ENCODE measurements at regions not wholly inside any gene's neighbourhood (a gene's known extent, or its start where the extent isn't known, plus 50 kb on each side); places are given as distances from the start of the nearest gene placed in this dataset.

- no peak overlapping the region for H3K4me3 Mint-ChIP-seq
- H3K9me3 Mint-ChIP-seq = no peaks in the 10 kb centered on the region
- no peak overlapping the region for H3K27ac Mint-ChIP-seq
- no peaks in the 10 kb centered on the region for H3K36me3 Mint-ChIP-seq
- H3K4me1 Mint-ChIP-seq = no peaks in the 10 kb centered on the region
- TF ChIP-seq CTCF (IDR thresholded peaks at IDR 0.05; ENCODE audit: unreplicated experiment) = no peak
- no peak for DNase-seq (ENCODE audit: low spot score in 2 of 2, unreplicated experiment in 2 of 2)
- peaks cover 2% of the 10 kb centered on the region for H3K27me3 Mint-ChIP-seq (ENCODE audit: low read depth)
These were observed 133.6 kb upstream of the NOX3 start for GRCh38 chr6:155589190-155589589.

DNA sequence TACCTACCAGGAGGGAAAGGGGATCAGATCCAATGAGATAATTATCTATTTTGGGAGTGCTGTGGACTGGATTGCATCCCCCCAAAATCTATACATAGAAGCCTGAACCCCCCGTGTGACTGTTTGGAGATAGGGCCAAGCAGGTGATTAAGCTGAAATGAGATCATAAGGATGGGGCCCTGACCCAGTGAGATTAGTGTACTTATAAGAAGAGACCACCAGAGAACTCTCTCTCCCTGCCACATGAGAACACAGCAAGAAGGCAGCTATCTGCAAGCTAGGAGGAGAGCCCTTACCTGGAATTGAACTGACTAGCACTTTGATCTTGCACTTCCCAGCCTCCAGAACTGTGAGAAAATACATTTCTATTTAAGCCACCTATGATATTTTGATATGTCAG, 132.2 kb upstream of the NOX3 start:
- Mint-ChIP-seq H3K4me1 (no peaks in the 10 kb centered on the region), H3K27ac (no peak overlapping the region), H3K4me3 (no peak overlapping the region), H3K27me3 (ENCODE audit: low read depth) (no peaks in the 10 kb centered on the region), H3K36me3 (no peaks in the 10 kb centered on the region), H3K9me3 (peaks cover 4% of the 10 kb centered on the region)
- DNase-seq (ENCODE audit: low spot score in 2 of 2, unreplicated experiment in 2 of 2) = no peak
- TF ChIP-seq CTCF (IDR thresholded peaks at IDR 0.05; ENCODE audit: unreplicated experiment) = no peak

DNA sequence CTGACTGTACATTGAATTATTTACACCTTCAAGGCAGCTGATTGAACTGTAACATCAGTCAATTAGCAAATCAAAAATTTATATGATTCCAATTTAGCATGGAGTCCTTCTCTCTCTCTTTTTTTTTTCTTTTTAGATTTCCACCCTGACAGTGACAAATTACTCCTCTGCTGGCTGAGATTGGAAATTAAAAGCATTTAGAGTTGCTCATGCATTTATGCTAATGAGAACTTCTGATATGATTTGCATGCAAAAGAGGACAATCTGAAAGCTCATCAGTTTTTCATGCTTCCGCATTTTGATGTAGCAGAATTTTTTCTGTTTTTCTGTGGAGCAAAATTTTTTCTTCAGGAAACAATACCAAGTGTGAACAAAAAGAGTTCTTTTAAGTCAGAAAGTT, 130.5 kb upstream of the NOX3 start:
- peaks cover 4% of the 10 kb centered on the region for H3K9me3 Mint-ChIP-seq

GRCh38 chr6:155584006-155584405, 128.4 kb upstream of the NOX3 start:
- no peak overlapping the region for H3K27ac Mint-ChIP-seq
- H3K4me3 Mint-ChIP-seq = no peak overlapping the region
- peaks cover 4% of the 10 kb centered on the region for H3K9me3 Mint-ChIP-seq
- no peaks in the 10 kb centered on the region for H3K27me3 Mint-ChIP-seq (ENCODE audit: low read depth)
- no peak for TF ChIP-seq CTCF (IDR thresholded peaks at IDR 0.05; ENCODE audit: unreplicated experiment)
- DNase-seq (ENCODE audit: low spot score in 2 of 2, unreplicated experiment in 2 of 2) = no peak
- H3K36me3 Mint-ChIP-seq = no peaks in the 10 kb centered on the region
- H3K4me1 Mint-ChIP-seq = no peaks in the 10 kb centered on the region

More for the DNA sequence above, 130.5 kb upstream of the NOX3 start:
- H3K27me3 Mint-ChIP-seq (ENCODE audit: low read depth) = no peaks in the 10 kb centered on the region
- no peak overlapping the region for H3K4me3 Mint-ChIP-seq
- H3K27ac Mint-ChIP-seq = no peak overlapping the region
- no peaks in the 10 kb centered on the region for H3K36me3 Mint-ChIP-seq
- DNase-seq (ENCODE audit: low spot score in 2 of 2, unreplicated experiment in 2 of 2) = no peak
- TF ChIP-seq CTCF (IDR thresholded peaks at IDR 0.05; ENCODE audit: unreplicated experiment) = no peak
- H3K4me1 Mint-ChIP-seq = no peaks in the 10 kb centered on the region

GRCh38 chr6:155582016-155582991, 126.7 kb upstream of the NOX3 start:
- no peaks in the 10 kb centered on the region for H3K36me3 Mint-ChIP-seq
- peaks cover 4% of the 10 kb centered on the region for H3K9me3 Mint-ChIP-seq
- no peak for DNase-seq (ENCODE audit: low spot score in 2 of 2, unreplicated experiment in 2 of 2)

More at GRCh38 chr6:155582016-155582991, 126.7 kb upstream of the NOX3 start:
- Mint-ChIP-seq H3K4me3 (no peak overlapping the region), H3K27ac (no peak overlapping the region), H3K27me3 (ENCODE audit: low read depth) (no peaks in the 10 kb centered on the region), H3K4me1 (no peaks in the 10 kb centered on the region)
- TF ChIP-seq CTCF (IDR thresholded peaks at IDR 0.05; ENCODE audit: unreplicated experiment) = no peak

All from mesothelial cell of epicardium (in vitro differentiated cells).